H9 (cell line): ENCODE measurements at regions not wholly inside any gene's neighbourhood (a gene's known extent, or its start where the extent isn't known, plus 50 kb on each side); places are given as distances from the start of the nearest gene placed in this dataset.

Experiments used
- DNase-seq: peaks from one replicate; pipeline ENCODE4 v3.0.0-alpha.2; 2017
- H2AFZ ChIP-seq: one replicate; pipeline ENCODE4 v1.6.1; 2013; ENCODE audit warnings: mild to moderate bottlenecking, low read length, control low read depth, moderate library complexity
- H2AK5ac ChIP-seq: 2 replicates; pipeline ENCODE4 v1.6.1; 2013; ENCODE audit warnings: low read length, control low read depth, mixed read lengths; ENCODE audit not compliant: insufficient read length
- H2BK120ac ChIP-seq: one replicate; pipeline ENCODE4 v1.6.1; 2013; ENCODE audit warnings: low read depth, mild to moderate bottlenecking, low read length, control low read depth, inconsistent platforms; ENCODE audit not compliant: poor library complexity, severe bottlenecking
- H2BK12ac ChIP-seq: 2 replicates; pipeline ENCODE4 v1.6.1; 2013; ENCODE audit warnings: low read length, control low read depth, mixed read lengths, low read depth; ENCODE audit not compliant: insufficient read length
- H2BK15ac ChIP-seq: 2 replicates; pipeline ENCODE4 v1.6.1; 2013; ENCODE audit warnings: low read depth, low read length, control low read depth
- H2BK20ac ChIP-seq: one replicate; pipeline ENCODE4 v1.6.1; 2013; ENCODE audit warnings: low read depth, mild to moderate bottlenecking, low read length, control low read depth, inconsistent platforms; ENCODE audit not compliant: poor library complexity, severe bottlenecking
- H2BK5ac ChIP-seq: 2 replicates; pipeline ENCODE4 v1.6.1; 2013; ENCODE audit warnings: low read length, control low read depth, mixed read lengths; ENCODE audit not compliant: insufficient read length
- H3K14ac ChIP-seq: 2 replicates; pipeline ENCODE4 v1.6.1; 2013; ENCODE audit warnings: low read length, control low read depth; ENCODE audit not compliant: insufficient read depth
- H3K18ac ChIP-seq: 2 replicates; pipeline ENCODE4 v1.6.1; 2013; ENCODE audit warnings: low read depth, mild to moderate bottlenecking, mixed read lengths, low read length, control low read depth; ENCODE audit not compliant: insufficient read length
- H3K23ac ChIP-seq: 2 replicates; pipeline ENCODE4 v1.6.1; 2013; ENCODE audit warnings: low read length, control low read depth, mixed read lengths, low read depth; ENCODE audit not compliant: insufficient read length
- H3K23me2 ChIP-seq: 2 replicates; pipeline ENCODE4 v1.6.1; 2013; ENCODE audit warnings: low read depth, mild to moderate bottlenecking, mixed read lengths, low read length, control low read depth; ENCODE audit not compliant: insufficient read length, poor library complexity, severe bottlenecking
- H3K27ac ChIP-seq: 2 replicates; pipeline ENCODE4 v1.5.1; 2013; ENCODE audit warnings: low read length, control low read depth, mixed read lengths, low read depth; ENCODE audit not compliant: insufficient read length
- H3K27me3 ChIP-seq: 2 replicates; pipeline ENCODE4 v1.6.1; 2013; ENCODE audit warnings: low read length, control low read depth, inconsistent platforms; ENCODE audit not compliant: insufficient read depth
- H3K4ac ChIP-seq: 2 replicates; pipeline ENCODE4 v1.6.1; 2013; ENCODE audit warnings: low read depth, mild to moderate bottlenecking, control low read depth, inconsistent platforms, low read length, moderate library complexity
- H3K4me1 ChIP-seq: 2 replicates; pipeline ENCODE4 v1.6.1; 2013; ENCODE audit warnings: low read length, control low read depth, inconsistent platforms; ENCODE audit not compliant: insufficient read depth
- H3K4me2 ChIP-seq: 2 replicates; pipeline ENCODE4 v1.6.1; 2013; ENCODE audit warnings: low read length, control low read depth, mixed read lengths; ENCODE audit not compliant: insufficient read length, insufficient read depth
- H3K56ac ChIP-seq: 2 replicates; pipeline ENCODE4 v1.6.1; 2013; ENCODE audit warnings: low read depth, mild to moderate bottlenecking, mixed read lengths, low read length, control low read depth; ENCODE audit not compliant: insufficient read length
- H3K79me1 ChIP-seq: 2 replicates; pipeline ENCODE4 v1.6.1; 2013; ENCODE audit warnings: low read depth, mild to moderate bottlenecking, moderate library complexity, low read length, control low read depth, inconsistent platforms; ENCODE audit not compliant: insufficient read depth, poor library complexity, severe bottlenecking
- H3K79me2 ChIP-seq: 2 replicates; pipeline ENCODE4 v1.6.1; 2013; ENCODE audit warnings: low read length, control low read depth, inconsistent platforms; ENCODE audit not compliant: insufficient read depth
- H3K9ac ChIP-seq: 2 replicates; pipeline ENCODE4 v1.6.1; 2013; ENCODE audit warnings: low read length, control low read depth, mixed read lengths; ENCODE audit not compliant: insufficient read length; ENCODE audit errors: extremely low read depth
- H3K9me3 ChIP-seq: one replicate; pipeline ENCODE4 v1.6.1; 2013; ENCODE audit warnings: low read depth, low read length, inconsistent platforms; ENCODE audit not compliant: control insufficient read depth
- H3T11ph ChIP-seq: one replicate; pipeline ENCODE4 v1.6.1; 2013; ENCODE audit warnings: mild to moderate bottlenecking, low read length, control low read depth, inconsistent platforms
- H4K20me1 ChIP-seq: one replicate; pipeline ENCODE4 v1.6.1; 2013; ENCODE audit not compliant: control insufficient read depth, insufficient read length, insufficient read depth
- H4K5ac ChIP-seq: 2 replicates; pipeline ENCODE4 v1.6.1; 2013; ENCODE audit warnings: low read depth, mild to moderate bottlenecking, mixed read lengths, low read length, control low read depth; ENCODE audit not compliant: insufficient read length
- H4K8ac ChIP-seq: replicated peaks from 2 replicates; pipeline ENCODE4 v1.6.1; 2013; ENCODE audit warnings: low read length, control low read depth, mixed read lengths, low read depth; ENCODE audit not compliant: insufficient read length
- H4K91ac ChIP-seq: 2 replicates; pipeline ENCODE4 v1.6.1; 2013; ENCODE audit warnings: low read depth, mild to moderate bottlenecking, moderate library complexity, mixed read lengths, low read length, control low read depth; ENCODE audit not compliant: insufficient read length
- H3K27ac Mint-ChIP-seq, 3 experiments: 2 replicates in 2 of 3; 3 replicates in 1 of 3; pipeline ENCODE4 v1.8.0; 2020 to 2021; ENCODE audit warnings: mixed read lengths in 3 of 3, mild to moderate bottlenecking in 1 of 3, moderate library complexity in 1 of 3
- H3K27me3 Mint-ChIP-seq: 2 replicates; pipeline ENCODE4 v1.8.0; 2021; ENCODE audit warnings: low read depth, mild to moderate bottlenecking, moderate library complexity, mixed read lengths
- H3K36me3 Mint-ChIP-seq, 3 experiments: 2 replicates in 2 of 3; 3 replicates in 1 of 3; pipeline ENCODE4 v1.8.0; 2020 to 2021; ENCODE audit warnings: low read depth in 3 of 3, mixed read lengths in 3 of 3; ENCODE audit not compliant: insufficient read depth in 1 of 3
- H3K4me1 Mint-ChIP-seq, 2 experiments: 2 replicates each; pipeline ENCODE4 v1.8.0; 2020; ENCODE audit warnings: mixed read lengths in 2 of 2
- H3K4me3 Mint-ChIP-seq, 2 experiments: 2 replicates in 1 of 2; 3 replicates in 1 of 2; pipeline ENCODE4 v1.8.0; 2020 to 2021; ENCODE audit warnings: mild to moderate bottlenecking in 2 of 2, mixed read lengths in 2 of 2, moderate library complexity in 1 of 2
- H3K9me3 Mint-ChIP-seq, 2 experiments: 2 replicates in 1 of 2; 3 replicates in 1 of 2; pipeline ENCODE4 v1.8.0; 2020; ENCODE audit warnings: mild to moderate bottlenecking in 2 of 2, mixed read lengths in 2 of 2, moderate library complexity in 1 of 2
- WGBS: extraction: QIAGEN DNeasy Blood & Tissue Kit; methylation state at CpG from one replicate; pipeline ENCODE4 v1.1.7; 2013; ENCODE audit warnings: missing lambda C conversion rate, low lambda C conversion rate, mixed read lengths; ENCODE audit not compliant: insufficient read length; ENCODE audit errors: extremely low coverage; 5-methylcytosine and 5-hydroxymethylcytosine counted together
- TF ChIP-seq, protein P1 (sequence below): fragments of 200-600 bp; sonication (generic); conservative IDR thresholded peaks from 3 replicates; pipeline ENCODE4 v1.8.0; 2021; ENCODE audit warnings: antibody characterized with exemption, mild to moderate bottlenecking

DNA sequence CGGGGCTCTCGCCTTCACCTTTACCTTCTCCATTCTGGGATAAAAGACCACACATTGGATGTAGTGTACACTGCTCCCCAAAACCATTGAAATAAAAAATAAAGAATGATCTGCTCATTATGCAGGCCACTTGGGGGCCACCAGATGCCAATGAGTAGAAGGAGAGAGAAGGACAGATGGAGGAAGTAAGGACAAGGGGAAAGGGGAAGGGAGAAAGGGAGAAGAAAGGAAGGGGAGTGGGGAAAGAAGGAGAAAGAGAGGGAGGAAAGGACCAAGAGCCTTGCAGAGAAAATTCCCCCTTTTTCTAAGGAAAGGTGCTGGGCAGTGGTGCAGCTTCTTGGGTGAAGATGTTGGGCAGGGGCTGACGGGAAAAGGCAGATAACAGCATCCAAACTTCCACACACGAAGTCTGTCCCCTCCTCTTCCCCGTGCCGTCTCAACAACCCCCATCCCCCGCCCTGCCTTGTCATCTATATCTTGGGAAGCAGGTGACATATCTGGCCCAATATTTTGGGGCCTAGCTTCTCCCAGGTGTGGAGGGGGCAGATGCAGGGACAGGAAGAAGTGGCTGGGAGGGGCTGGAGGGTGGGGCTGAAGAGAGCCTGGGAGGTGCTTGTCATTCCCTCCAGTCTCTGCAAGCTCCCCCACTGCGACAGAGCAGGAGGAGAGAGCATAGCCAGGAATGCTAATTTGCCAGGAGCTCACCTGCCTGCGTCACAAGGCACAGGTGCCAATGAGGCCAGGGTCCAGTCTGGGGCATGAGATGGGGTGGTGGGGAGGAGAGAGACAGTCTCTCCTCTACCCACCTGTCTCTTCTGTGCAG lies 107.5 kb downstream of the SINHCAF start:
- Histone ChIP-seq H3K23me2 (no peaks in the 10 kb centered on the region), H2BK5ac (no peak overlapping the region), H2AFZ (no peak overlapping the region), H3K27ac (no peak overlapping the region), H3K4me1 (no peaks in the 10 kb centered on the region; the same call in 1 of the 2 replicates), H3K4me2 (no peak overlapping the region), H3K79me1 (no peaks in the 10 kb centered on the region), H2BK20ac (no peak overlapping the region), H3K79me2 (no peaks in the 10 kb centered on the region), H3K4ac (no peak overlapping the region), H2BK12ac (no peak overlapping the region), H3K9me3 (no peaks in the 10 kb centered on the region), H2BK120ac (no peak overlapping the region), H2AK5ac (no peak overlapping the region), H3K14ac (no peak overlapping the region), H3T11ph (no peak overlapping the region), H3K9ac (no peak overlapping the region), H2BK15ac (no peak overlapping the region), H4K5ac (no peak overlapping the region), H4K91ac (no peak overlapping the region), H4K8ac (no peak overlapping the region), H3K18ac (no peak overlapping the region), H3K27me3 (no peaks in the 10 kb centered on the region), H3K56ac (no peak overlapping the region), H4K20me1 (no peaks in the 10 kb centered on the region), H3K23ac (no peak overlapping the region)
- Mint-ChIP-seq H3K4me3 (no peak overlapping the region), H3K9me3 (no peaks in the 10 kb centered on the region), H3K36me3 (peaks cover 0 to 1% (median 0%) of the 10 kb centered on the region in 3 experiments; a peak in 3 of 7 replicates), H3K27ac (no peak overlapping the region; a peak in 1 of 7 replicates), H3K27me3 (peaks cover 38% of the 10 kb centered on the region), H3K4me1 (peaks cover 55 to 56% of the 10 kb centered on the region in 2 experiments)
- WGBS = no CpG with 5 or more reads among the region's 9 CpGs
- TF ChIP-seq, protein P1, sequence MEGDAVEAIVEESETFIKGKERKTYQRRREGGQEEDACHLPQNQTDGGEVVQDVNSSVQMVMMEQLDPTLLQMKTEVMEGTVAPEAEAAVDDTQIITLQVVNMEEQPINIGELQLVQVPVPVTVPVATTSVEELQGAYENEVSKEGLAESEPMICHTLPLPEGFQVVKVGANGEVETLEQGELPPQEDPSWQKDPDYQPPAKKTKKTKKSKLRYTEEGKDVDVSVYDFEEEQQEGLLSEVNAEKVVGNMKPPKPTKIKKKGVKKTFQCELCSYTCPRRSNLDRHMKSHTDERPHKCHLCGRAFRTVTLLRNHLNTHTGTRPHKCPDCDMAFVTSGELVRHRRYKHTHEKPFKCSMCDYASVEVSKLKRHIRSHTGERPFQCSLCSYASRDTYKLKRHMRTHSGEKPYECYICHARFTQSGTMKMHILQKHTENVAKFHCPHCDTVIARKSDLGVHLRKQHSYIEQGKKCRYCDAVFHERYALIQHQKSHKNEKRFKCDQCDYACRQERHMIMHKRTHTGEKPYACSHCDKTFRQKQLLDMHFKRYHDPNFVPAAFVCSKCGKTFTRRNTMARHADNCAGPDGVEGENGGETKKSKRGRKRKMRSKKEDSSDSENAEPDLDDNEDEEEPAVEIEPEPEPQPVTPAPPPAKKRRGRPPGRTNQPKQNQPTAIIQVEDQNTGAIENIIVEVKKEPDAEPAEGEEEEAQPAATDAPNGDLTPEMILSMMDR = no peak
- peak; percentile 76 for DNase-seq
